Skeletal muscle tissue (tissue), 3 donors: ENCODE measurements at regions not wholly inside any gene's neighbourhood (a gene's known extent, or its start where the extent isn't known, plus 50 kb on each side); places are given as distances from the start of the nearest gene placed in this dataset.

Source experiments
- H3K27ac ChIP-seq: one replicate; pipeline ENCODE4 v1.7.0; 2013; ENCODE audit warnings: mild to moderate bottlenecking, low read depth, low read length, inconsistent platforms
- H3K27me3 ChIP-seq, 3 donors: one replicate each; pipeline ENCODE4 v1.7.0; 2013; ENCODE audit warnings: low read length in 3 of 3; ENCODE audit not compliant: control insufficient read depth in 3 of 3, insufficient read depth in 3 of 3
- H3K36me3 ChIP-seq, 3 donors: one replicate each; pipeline ENCODE4 v1.7.0; 2013; ENCODE audit warnings: low read length in 3 of 3; ENCODE audit not compliant: control insufficient read depth in 3 of 3, insufficient read depth in 3 of 3
- H3K4me1 ChIP-seq, 3 donors: one replicate each; pipeline ENCODE4 v1.7.0; 2013; ENCODE audit warnings: low read length in 3 of 3, mild to moderate bottlenecking in 3 of 3; ENCODE audit not compliant: control insufficient read depth in 3 of 3, insufficient read depth in 3 of 3
- H3K4me3 ChIP-seq, 3 donors: one replicate each; pipeline ENCODE4 v1.7.0; 2013; ENCODE audit warnings: low read length in 3 of 3
- H3K9ac ChIP-seq, 3 donors: one replicate each; pipeline ENCODE4 v1.7.0; 2013; ENCODE audit warnings: low read length in 3 of 3, mild to moderate bottlenecking in 3 of 3, moderate library complexity in 2 of 3, low read depth in 1 of 3
- H3K9me3 ChIP-seq, 3 donors: one replicate each; pipeline ENCODE4 v1.7.0; 2013; ENCODE audit warnings: low read length in 3 of 3; ENCODE audit not compliant: control insufficient read depth in 3 of 3
- donor health status: Osteomylitis.

- no peaks in the 10 kb centered on the region for H3K36me3 ChIP-seq
- H3K9me3 ChIP-seq, result no peaks in the 10 kb centered on the region
- H3K4me3 ChIP-seq, result no peak overlapping the region
- H3K27ac ChIP-seq, result no peak overlapping the region
- peaks cover 0 to under 1% (median 0%) of the 10 kb centered on the region in 3 donors for H3K4me1 ChIP-seq
- no peak overlapping the region for H3K9ac ChIP-seq
- no peaks in the 10 kb centered on the region for H3K27me3 ChIP-seq
Measured at GRCh38 chr20:57787151-57787989, 77.6 kb upstream of the PMEPA1 start.

GRCh38 chr20:57786304-57786932 lies 76.6 kb upstream of the PMEPA1 start:
- no peaks in the 10 kb centered on the region for H3K36me3 ChIP-seq
- no peak overlapping the region for H3K27ac ChIP-seq
- no peaks in the 10 kb centered on the region for H3K4me1 ChIP-seq
- H3K27me3 ChIP-seq, result no peaks in the 10 kb centered on the region
- H3K9me3 ChIP-seq, result no peaks in the 10 kb centered on the region
- no peak overlapping the region for H3K4me3 ChIP-seq
- H3K9ac ChIP-seq, result no peak overlapping the region

GRCh38 chr20:57785720-57786119 lies 75.9 kb upstream of the PMEPA1 start:
- no peaks in the 10 kb centered on the region for H3K4me1 ChIP-seq
- no peak overlapping the region for H3K9ac ChIP-seq
- H3K4me3 ChIP-seq, result no peak overlapping the region
- no peaks in the 10 kb centered on the region for H3K36me3 ChIP-seq
- H3K27ac ChIP-seq, result no peak overlapping the region
- no peaks in the 10 kb centered on the region for H3K9me3 ChIP-seq
- H3K27me3 ChIP-seq, result no peaks in the 10 kb centered on the region

- H3K4me1 ChIP-seq, result peaks cover 0 to 2% (median 0%) of the 10 kb centered on the region in 3 donors
- no peaks in the 10 kb centered on the region for H3K27me3 ChIP-seq
- H3K36me3 ChIP-seq, result no peaks in the 10 kb centered on the region
- H3K9ac ChIP-seq, result no peak overlapping the region
- no peak overlapping the region for H3K27ac ChIP-seq
- no peaks in the 10 kb centered on the region for H3K9me3 ChIP-seq
- H3K4me3 ChIP-seq, result no peak overlapping the region
Measured at GRCh38 chr20:57785061-57785460, 75.2 kb upstream of the PMEPA1 start.

GRCh38 chr20:57783956-57784837 lies 74.4 kb upstream of the PMEPA1 start:
- no peaks in the 10 kb centered on the region for H3K27me3 ChIP-seq
- H3K36me3 ChIP-seq, result no peaks in the 10 kb centered on the region
- H3K9ac ChIP-seq, result no peak overlapping the region
- no peaks in the 10 kb centered on the region for H3K9me3 ChIP-seq
- H3K4me3 ChIP-seq, result no peak overlapping the region
- peaks cover 0 to 2% (median 0%) of the 10 kb centered on the region in 3 donors for H3K4me1 ChIP-seq
- H3K27ac ChIP-seq, result no peak overlapping the region

- Histone ChIP-seq H3K9me3 (no peaks in the 10 kb centered on the region), H3K27me3 (no peaks in the 10 kb centered on the region), H3K36me3 (no peaks in the 10 kb centered on the region), H3K4me1 (peaks cover 0 to 2% (median 0%) of the 10 kb centered on the region in 3 donors), H3K9ac (no peak overlapping the region), H3K4me3 (no peak overlapping the region), H3K27ac (no peak overlapping the region)
Measured at GRCh38 chr20:57783196-57783595, 73.4 kb upstream of the PMEPA1 start.

GRCh38 chr20:57782631-57783041 lies 72.8 kb upstream of the PMEPA1 start:
- no peak overlapping the region for H3K27ac ChIP-seq
- no peak overlapping the region for H3K4me3 ChIP-seq
- H3K4me1 ChIP-seq, result peaks cover 0 to 2% (median 0%) of the 10 kb centered on the region in 3 donors
- H3K9me3 ChIP-seq, result no peaks in the 10 kb centered on the region
- H3K27me3 ChIP-seq, result no peaks in the 10 kb centered on the region
- no peak overlapping the region for H3K9ac ChIP-seq
- no peaks in the 10 kb centered on the region for H3K36me3 ChIP-seq

- no peak overlapping the region for H3K4me3 ChIP-seq
- no peaks in the 10 kb centered on the region for H3K9me3 ChIP-seq
- no peak overlapping the region for H3K9ac ChIP-seq
- H3K27ac ChIP-seq, result no peak overlapping the region
- no peaks in the 10 kb centered on the region for H3K27me3 ChIP-seq
- H3K36me3 ChIP-seq, result no peaks in the 10 kb centered on the region
- peaks cover 0 to 2% (median 0%) of the 10 kb centered on the region in 3 donors for H3K4me1 ChIP-seq
Measured at GRCh38 chr20:57781901-57782300, 72.1 kb upstream of the PMEPA1 start.

GRCh38 chr20:57780906-57781305 lies 71.1 kb upstream of the PMEPA1 start:
- H3K9me3 ChIP-seq, result no peaks in the 10 kb centered on the region
- H3K36me3 ChIP-seq, result no peaks in the 10 kb centered on the region
- H3K4me1 ChIP-seq, result peaks cover 0 to 2% (median 0%) of the 10 kb centered on the region in 3 donors
- H3K4me3 ChIP-seq, result no peak overlapping the region
- no peak overlapping the region for H3K27ac ChIP-seq
- H3K27me3 ChIP-seq, result no peaks in the 10 kb centered on the region
- H3K9ac ChIP-seq, result no peak overlapping the region
